SHP77 treated with DMSO at 0.1 percent for 48 hours (cell line): ENCODE measurements at regions not wholly inside any gene's neighbourhood (a gene's known extent, or its start where the extent isn't known, plus 50 kb on each side); places are given as distances from the start of the nearest gene placed in this dataset.

ENCODE experiments used
- DNase-seq: peaks from one replicate; lab custom pipeline; 2025; lab: John Stamatoyannopoulos, UW

- DNase-seq = no peak
Measured at GRCh38 chr16:73817526-73818324, 478.9 kb upstream of the PSMD7 start.

GRCh38 chr16:73813527-73813926, 483.1 kb upstream of the PSMD7 start:
- no peak for DNase-seq

- DNase-seq = no peak
Measured at GRCh38 chr16:73804456-73804855, 492.2 kb upstream of the PSMD7 start.

GRCh38 chr16:73798471-73798870, 498.1 kb upstream of the PSMD7 start:
- no peak for DNase-seq

- no peak for DNase-seq
Measured at GRCh38 chr16:73797115-73797514, 499.5 kb upstream of the PSMD7 start.

- no peak for DNase-seq
Measured at GRCh38 chr16:73796241-73796640, 500.4 kb upstream of the PSMD7 start.

- DNase-seq = no peak
Measured at GRCh38 chr16:73794994-73795393, 501.6 kb upstream of the PSMD7 start.

GRCh38 chr16:73793871-73794437, 502.7 kb upstream of the PSMD7 start:
- DNase-seq = no peak

GRCh38 chr16:73793260-73793659, 503.4 kb upstream of the PSMD7 start:
- no peak for DNase-seq

- DNase-seq = no peak
Measured at GRCh38 chr16:73792199-73793020, 504.2 kb upstream of the PSMD7 start.

- no peak for DNase-seq
Measured at GRCh38 chr16:73781297-73781696, 515.3 kb upstream of the PSMD7 start.

GRCh38 chr16:73778887-73779286, 517.7 kb upstream of the PSMD7 start:
- DNase-seq = no peak

- no peak for DNase-seq
Measured at GRCh38 chr16:73775841-73776388, 520.7 kb upstream of the PSMD7 start.

GRCh38 chr16:73771196-73772064, 525.2 kb upstream of the PSMD7 start:
- no peak for DNase-seq

GRCh38 chr16:73768786-73769203, 527.8 kb upstream of the PSMD7 start:
- no peak for DNase-seq

- no peak for DNase-seq
Measured at GRCh38 chr16:73764321-73764720, 532.3 kb upstream of the PSMD7 start.

- no peak for DNase-seq
Measured at GRCh38 chr16:73756289-73757178, 540.1 kb upstream of the PSMD7 start.

GRCh38 chr16:73753931-73754330, 542.7 kb upstream of the PSMD7 start:
- DNase-seq = no peak

- DNase-seq = no peak
Measured at GRCh38 chr16:73750639-73751038, 546.0 kb upstream of the PSMD7 start.

- no peak for DNase-seq
Measured at GRCh38 chr16:73747328-73747727, 549.3 kb upstream of the PSMD7 start.

- no peak for DNase-seq
Measured at GRCh38 chr16:73746554-73746953, 550.1 kb upstream of the PSMD7 start.
